ENCODE measurements at regions not wholly inside any gene's neighbourhood (a gene's known extent, or its start where the extent isn't known, plus 50 kb on each side); places are given as distances from the start of the nearest gene placed in this dataset.

GRCh38 chr9:108515856-108516255 is 339.9 kb downstream of the ACTL7B start:
- TF ChIP-seq CTCF (IDR thresholded peaks at IDR 0.05; ENCODE audit: extremely low read depth in 1 of 2, insufficient read depth in 1 of 2, low read depth in 1 of 2, low read length in 2 of 2) (no peak), POLR2A (IDR thresholded peaks at IDR 0.05; ENCODE audit: low read depth, low read length) (no peak), MYC (IDR thresholded peaks at IDR 0.05; ENCODE audit: low read depth, low read length) (no peak)

All from endothelial cell of umbilical vein (primary cell).